CD4-positive, alpha-beta T cell treated with Interleukin-15 for 1 hour (primary cell): ENCODE measurements at regions not wholly inside any gene's neighbourhood (a gene's known extent, or its start where the extent isn't known, plus 50 kb on each side); places are given as distances from the start of the nearest gene placed in this dataset.

Experiments
- DNase-seq: peaks from one replicate; pipeline ENCODE4 v3.0.0-alpha.2; 2020

DNA sequence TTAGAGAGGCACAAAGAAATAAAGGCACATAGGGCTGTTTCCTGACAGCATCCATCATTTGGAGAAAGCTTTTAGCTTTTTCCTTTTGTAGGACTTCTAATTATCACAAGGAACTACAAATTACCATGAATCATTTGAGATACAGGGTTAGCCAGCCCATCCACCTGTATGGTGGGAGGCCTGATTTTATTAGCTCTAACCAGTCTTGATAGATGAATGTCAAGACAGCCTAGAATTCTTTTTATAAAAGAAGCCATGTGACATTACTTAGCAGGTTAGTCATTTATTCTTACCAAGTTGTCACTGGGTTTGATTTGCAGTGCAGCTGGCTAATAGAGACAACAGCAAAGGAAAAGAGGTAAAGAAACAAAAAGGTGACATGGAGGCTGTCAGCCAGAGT lies 618.1 kb downstream of the ZNF385D start:
- DNase-seq = no peak

DNA sequence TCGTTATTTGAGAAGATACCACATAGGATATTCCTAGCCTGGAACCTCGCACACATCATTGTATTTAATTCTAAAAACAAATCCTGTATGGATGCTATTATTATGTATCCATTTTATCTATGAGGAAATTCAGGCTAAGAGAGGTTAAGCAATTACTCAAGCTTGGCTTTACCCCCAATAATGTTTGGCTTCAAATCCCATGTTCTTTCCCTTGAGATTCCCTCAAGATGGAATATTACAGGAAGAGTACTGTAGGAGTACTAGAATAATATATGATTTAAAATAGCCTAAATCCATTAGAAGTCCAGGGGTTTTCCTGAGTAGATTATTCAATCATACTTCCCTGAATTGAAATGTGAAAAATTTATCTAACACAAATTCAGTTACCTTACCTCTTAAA lies 630.2 kb downstream of the ZNF385D start:
- DNase-seq = no peak

DNA sequence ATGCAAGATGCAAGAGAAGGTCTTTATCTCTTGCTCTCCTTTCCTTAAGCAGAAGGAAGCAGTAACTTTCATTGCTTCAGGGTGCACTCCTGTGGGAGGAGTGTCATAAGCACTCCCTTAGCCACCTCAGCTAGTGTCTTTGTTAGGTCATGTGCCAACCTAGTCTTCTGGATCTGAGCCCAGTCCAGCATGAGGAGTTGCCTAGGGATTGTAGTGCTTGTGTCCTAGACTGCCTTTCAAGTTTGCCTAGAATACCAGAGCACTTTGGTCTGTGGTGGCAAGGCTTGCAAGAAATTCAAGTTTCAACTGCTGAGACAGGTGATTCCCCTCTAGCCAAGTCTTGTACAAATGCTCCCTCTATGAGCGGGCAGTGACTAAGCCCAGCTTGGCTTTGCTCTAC lies 633.6 kb downstream of the ZNF385D start:
- no peak for DNase-seq

DNA sequence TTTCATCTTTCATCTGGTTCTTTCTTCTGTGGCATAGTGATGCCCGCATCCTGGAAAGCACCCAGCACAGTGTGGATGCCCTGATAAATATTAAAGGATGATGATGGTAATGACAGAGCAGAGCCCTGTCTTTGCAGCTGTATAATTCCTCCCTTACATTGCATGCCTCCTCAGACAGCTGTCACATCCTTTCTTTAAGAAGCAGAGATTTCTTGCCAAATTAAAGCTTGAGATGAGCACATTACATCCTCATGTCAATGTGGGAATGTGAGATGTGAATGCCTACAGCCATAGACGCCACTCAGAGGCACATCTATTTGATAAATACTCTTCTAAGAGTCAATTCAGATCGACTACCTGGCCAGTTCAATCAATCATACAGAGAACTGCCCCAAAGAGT lies 642.0 kb downstream of the ZNF385D start:
- no peak for DNase-seq

DNA sequence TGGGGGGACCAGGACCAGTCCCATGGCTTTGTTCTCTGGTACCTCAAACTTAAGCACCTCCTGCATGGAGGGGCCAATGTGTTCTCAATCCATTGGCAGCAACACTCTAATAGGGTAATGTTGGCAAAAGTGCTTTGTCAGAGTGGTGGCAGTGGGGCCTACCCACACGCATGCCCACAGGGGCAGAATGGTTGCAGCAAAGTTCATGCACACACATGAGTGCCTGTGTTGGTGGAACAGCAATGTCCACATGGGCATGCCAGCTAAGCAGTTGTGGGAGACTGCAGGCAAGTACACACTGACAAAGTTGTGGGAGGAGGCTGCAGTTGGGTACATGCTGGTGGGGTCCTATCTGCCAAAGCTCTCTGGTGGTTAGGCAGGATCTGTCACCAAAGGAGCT lies 645.2 kb downstream of the ZNF385D start:
- no peak for DNase-seq

DNA sequence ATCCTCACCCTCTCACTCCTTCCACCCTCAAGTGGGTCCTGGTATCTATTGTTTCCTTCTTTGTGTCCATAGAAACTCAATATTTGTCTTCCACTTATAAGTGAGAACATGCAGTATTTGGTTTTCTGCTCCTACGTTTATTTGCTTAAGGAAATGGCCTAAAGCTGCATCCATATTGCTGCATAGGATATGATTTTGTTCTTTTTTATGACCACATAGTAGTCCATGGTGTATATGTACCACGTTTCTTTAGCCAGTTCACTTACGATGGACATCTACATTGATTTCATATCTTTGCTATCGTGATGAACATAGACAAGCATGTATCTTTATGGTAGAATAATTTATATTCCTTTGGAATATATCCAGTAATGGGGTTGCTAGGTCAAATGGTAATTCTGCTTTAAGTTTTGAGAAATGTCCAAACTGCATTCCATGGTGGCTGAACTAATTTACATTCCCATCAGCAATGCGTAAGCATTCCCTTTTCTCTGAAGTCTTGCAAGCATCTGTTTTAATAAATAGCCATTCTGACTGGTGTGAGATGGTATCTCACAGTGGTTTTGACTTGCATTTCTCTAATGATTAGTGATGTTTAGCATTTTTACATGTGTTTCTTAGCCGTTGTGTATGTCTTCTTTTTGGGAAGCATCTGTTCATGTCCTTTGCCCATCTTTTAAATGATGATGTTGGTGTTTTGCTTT lies 650.2 kb downstream of the ZNF385D start:
- DNase-seq = no peak

DNA sequence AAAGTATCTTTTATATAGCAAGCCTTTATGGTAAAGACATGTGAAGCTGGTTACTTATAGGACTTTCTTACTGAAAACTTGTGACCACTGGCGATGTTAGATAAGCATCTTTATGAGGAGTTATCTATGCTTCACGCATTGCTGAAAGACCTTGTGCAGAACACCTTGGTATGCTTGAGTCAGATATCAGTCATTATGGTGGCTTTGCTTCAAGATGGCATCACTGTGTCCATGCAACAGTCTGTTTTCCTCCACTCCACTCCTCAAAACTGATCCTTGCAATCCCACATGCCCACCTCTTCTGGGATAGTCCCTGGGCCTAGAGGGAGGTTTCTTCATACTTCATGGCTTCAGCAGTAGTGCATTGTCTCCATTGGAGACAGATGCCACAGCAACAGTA lies 656.3 kb downstream of the ZNF385D start:
- DNase-seq = no peak

DNA sequence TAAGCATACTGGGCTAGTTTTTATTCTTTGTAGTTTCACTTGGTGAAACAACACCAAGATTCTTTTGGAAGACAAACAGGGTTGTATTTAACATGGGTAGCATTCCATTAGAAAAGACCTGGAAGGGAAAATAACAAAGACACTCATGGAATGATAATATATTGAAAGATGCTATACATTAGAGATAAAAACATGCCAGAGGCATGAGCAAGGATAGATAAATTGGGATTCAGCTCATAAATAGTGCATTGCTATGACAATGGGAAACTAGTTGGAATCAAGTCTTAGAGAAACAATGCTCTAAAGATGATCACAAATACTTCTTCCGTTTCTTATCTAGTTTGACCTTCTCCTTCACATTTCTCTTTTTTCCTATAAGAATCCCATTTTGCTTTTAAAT lies 677.4 kb downstream of the ZNF385D start:
- DNase-seq = no peak

DNA sequence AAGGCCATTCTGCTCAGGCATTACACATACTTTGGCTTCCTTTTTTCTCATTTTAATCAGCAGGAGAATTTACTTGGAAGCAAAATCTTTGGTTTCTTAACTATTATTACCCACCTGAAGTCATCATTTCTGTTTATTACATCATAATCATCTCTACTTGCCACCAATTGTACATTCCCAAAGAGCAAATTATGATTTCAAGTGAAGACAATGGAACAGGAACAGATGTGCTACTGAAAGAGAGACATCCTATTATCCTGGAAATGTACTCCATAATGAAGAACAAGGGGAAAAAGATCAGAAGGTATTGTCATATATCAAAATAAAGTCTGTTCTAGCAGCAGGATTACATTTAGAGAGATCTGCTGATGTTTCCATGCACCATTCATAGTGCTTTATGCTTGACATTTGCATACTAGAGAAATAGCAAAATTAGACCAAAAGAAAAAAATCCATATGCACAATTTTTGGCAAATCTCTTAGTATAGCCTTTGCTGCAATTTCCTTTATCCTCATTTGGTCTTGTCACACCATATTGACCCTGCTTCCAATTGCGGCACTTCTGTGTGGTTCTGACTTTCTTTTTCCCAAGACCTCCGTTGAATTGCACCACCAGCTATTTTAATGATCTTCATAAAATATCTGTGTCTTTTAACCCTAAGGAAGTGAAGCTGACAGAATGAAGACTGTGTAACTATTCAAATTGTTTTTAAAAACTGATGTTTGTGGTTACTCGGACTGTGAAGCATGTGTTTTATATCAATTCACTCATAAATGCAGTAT lies 683.8 kb downstream of the ZNF385D start:
- no peak for DNase-seq

DNA sequence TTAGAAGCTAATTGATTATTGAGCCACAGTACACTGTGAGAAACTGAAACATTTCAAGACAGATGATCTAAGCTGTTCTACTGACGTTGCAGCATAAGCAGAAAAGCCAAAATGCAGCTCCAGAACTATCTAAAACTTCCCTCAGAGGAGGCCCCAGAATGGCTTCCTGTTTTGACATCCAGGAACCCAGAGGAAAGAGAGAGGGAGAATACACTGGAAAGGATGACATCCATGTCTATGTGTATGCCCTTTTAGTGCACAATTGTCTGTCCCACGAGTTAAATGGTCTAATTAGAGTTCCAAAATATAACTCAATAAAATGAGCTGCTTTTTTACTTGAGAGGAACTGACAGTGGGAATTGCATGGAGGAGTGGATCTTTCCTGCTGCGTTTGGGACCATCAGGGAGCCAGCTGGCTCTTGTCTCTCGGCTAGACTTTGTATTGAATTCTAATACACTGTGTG lies 688.1 kb downstream of the ZNF385D start:
- DNase-seq = no peak

DNA sequence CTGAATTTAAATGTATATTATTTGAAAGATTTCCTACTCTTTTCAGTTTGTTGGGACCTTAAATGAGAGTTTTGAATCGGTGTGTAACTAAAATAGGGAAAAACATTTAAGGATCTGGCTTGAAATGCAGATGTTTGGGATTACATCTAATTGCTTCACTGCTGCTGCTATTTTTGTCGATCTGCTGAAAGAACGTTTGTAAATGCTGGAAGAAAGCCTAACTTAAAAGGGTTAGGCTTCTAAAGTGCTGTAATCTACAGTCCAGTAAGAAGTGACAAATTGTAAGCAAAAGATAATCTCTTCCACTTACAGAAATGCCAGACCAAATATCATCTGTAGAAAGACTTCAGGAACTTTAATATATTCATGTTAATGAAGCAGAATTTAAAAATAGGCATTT lies 691.6 kb downstream of the ZNF385D start:
- no peak for DNase-seq

DNA sequence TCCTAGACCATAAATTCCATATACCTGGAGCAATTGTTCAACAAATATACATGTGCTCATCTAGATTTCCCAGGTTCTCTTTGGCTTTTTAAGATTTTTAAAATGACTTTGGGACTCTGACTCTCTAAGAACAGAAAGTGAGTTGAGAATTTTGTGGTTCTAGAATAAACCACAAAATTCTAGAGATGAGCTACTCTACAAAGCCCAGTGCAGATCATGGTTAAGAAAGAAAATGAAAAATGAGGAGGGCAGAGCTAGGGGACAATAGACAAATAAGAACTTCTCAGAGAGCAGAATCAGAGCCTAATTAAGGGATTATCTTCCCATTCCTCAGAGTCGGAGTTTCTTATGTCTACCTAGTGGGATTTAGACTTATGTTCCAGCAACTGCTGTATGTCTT lies 694.7 kb downstream of the ZNF385D start:
- no peak for DNase-seq

DNA sequence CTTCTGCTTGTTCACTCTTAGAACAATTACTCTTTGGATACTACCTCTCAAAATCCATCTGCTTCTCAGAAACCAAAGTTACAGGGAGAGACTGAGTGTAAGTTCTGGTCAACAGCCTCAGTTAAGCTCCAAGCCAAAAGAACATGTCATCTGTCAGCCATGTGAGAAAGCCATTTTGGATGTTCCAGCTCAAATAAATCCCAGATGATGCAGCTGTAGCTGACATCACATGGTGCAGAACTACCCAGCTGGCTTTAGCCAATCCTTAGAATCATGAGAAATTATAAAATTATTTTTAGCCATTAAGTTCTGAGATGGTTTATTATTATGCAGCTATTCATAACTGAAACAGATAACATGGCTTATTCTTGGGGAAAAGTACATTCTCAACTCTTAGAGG lies 696.0 kb downstream of the ZNF385D start:
- DNase-seq = no peak

DNA sequence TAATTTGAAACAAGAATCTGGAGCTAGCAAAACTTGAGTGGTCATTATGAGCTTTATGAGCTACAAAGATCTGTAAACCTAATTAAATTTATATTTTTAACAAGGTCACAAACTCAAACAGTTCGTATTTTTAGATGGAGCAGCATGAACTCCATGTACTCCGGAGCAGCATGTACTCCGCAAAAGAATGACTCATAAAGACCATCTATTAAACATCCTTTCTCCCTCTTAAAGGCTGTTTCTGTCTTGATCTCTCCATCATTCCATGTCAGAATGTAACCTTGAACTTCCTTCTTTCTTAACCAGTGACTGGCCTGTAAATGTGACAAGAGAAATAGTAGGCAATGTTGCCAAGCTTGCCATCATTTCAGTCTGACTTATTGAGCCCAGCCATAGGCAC lies 696.9 kb downstream of the ZNF385D start:
- no peak for DNase-seq

DNA sequence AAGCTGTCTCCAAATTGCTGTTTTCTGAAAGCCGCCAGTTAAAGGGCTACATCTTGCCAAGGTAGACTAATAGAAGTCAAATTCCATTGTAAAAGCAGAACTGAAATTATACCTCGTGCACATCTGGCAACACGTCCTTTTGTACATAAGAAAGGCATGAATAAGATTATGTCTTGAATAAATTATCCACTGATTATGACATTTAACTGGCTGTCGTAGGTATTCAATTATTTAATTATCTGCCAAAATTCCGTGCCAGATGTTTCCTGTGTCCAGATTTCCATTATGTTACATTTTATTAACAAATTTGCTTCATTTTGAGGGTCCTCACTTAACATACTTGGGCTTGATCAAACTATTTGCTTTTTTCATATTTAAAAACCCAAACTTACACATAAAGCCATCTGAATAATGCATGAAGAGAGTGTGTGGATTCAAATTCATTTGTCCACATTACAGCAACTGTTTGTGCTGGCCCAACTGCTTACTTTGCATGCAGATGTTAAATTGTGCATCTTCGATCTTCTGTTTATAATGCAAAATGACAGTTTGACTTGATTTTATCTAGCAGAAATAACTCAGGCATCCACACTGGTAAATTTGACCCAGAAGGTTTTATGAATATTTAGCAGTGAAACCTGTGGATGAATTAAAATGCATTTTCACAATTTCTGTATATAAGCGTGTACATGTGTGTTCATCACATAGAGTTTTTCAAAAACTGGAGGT lies 701.5 kb downstream of the ZNF385D start:
- DNase-seq = no peak

DNA sequence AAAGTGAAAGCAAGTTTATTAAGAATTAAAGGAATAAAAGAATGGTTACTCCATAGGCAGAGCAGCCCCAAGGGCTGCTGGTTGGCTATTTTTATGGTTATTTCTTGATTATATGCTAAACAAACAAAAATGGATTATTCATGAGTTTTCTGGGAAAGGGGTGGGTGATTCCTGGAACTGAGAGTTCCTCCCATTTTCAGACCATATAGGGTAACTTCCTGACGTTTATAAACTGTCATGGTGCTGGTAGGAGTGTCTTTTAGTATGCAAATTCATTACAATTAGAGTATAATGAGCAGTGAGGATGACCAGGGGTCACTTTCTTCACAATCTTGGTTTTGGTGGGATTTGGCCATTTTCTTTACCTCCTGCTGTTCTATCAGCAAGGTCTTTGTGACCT lies 707.9 kb downstream of the ZNF385D start:
- no peak for DNase-seq

DNA sequence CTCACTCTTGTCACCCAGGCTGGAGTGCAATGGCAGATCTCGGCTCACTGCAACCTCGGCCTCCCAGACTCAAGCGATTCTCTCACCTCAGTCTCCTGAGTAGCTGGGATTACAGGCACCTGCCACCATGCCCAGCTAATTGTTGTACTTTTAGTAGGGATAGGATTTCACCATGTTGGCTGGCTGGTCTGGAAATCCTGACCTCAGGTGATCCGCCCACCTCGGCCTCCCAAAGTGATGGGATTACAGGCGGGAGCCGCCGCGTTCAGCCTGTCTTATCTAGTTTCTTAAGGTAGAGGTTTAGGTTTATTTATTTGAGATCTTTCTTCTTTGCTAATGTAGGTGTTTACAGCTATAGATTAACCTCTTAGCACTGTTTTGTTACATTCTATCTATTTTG lies 708.8 kb downstream of the ZNF385D start:
- no peak for DNase-seq

DNA sequence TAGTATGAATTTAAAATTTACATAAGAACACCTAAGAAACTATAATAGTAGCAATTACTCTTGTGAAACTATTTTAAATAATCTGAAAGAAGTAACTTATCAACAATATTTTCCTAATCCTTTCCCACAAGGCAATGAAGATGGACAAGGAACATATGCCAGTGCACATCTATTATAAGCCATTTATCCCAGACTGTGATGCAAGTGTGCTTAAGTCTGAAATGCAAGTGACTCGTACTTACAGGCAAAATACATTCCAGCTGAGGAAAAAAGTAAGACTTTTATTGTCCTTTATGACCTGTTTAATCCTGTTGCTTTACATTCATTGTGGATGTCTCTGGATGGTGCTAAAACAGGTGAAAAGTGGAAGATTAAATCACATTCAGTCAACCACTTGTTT lies 709.4 kb downstream of the ZNF385D start:
- no peak for DNase-seq

DNA sequence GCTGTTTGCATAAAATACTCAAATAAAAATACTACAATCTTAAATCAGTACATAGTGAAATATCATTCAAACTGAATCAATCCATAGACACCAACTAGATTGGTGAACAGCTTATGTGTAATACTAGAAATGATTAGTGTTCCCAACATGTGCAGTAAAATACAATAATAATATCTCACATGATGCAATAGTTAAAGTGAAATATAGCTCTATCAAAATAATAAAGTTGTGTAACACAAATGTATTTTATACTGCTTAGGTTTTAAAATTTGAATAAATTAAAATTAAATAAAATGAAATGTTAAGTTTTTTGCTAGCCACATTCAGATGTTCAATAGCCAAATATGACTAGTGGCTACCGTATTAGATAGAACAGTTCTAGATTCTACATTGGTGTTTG lies 714.1 kb downstream of the ZNF385D start:
- no peak for DNase-seq

DNA sequence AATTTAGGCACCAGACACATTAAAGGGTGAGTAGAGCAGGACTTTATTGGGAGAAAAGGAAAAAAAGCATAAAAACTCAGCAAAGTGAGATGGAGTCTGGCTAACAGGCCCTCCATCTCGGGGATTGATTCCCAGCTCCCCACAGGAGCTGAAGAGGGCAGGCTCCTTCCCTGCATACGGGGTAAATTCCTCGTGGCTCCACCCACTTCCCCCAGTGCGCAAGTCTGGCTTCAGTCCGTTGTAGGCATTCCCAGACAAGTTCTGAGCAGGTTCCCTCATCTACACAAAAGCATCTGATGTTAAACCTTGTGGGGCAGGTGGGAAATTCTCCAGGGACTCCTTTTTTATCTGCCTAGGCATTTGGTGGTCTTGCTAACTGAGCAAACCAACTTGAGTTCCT lies 722.6 kb downstream of the ZNF385D start:
- no peak for DNase-seq

DNA sequence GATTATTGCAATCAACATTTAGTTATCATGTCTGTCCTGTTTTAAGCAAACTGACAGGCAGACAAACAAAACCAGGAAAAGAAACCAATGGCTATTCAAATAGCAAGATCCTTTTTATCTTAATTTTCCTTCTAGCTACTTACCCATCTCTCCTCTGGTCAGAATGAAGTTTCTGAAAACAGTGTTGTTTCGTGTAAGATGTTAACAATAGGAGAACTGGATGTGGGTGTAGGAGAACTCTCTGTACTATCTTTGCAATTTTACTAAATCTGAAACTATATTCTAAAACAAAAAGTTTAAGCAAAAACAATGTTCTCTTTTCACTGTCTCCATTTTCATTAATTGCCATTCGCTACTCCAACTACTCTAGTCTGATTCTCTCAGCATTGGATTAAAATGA lies 726.4 kb downstream of the ZNF385D start:
- DNase-seq = no peak

DNA sequence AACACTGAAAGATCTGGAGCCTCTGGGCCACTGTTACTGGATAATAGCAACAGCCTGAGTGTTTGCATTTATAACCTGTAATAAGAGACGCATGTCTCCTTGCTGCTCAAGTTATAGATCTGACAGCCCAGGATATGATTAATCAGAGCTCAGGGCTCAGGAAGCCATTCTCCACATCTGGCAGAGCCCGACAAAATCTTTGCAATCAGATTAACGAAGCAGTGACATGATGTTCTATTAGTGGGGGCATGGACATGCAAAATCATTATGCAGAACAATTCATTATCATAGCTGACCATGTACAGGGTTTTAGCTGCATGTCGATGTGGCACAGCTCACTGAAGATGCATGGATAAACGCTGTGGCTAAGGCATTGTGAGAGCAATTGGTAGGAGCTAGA lies 730.3 kb downstream of the ZNF385D start:
- DNase-seq = no peak

DNA sequence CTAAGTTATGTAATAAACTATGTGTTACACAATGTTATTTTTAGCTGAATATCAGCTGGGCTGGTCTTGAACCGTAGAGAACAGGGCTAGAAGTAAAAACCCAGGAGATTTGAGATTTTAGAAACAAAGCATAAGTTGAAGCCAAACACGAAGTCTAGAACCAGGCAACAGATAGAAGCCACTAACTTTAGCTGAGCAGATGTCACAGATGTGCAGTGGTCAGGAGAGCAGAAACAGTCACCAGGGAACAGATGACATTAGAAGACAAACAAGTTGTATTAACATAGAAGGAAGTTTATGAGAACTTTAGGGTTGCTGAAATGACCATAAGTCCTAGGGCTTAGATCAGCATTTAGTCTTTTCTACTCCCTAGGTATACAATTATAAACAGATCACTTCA lies 731.0 kb downstream of the ZNF385D start:
- no peak for DNase-seq
